Left lung (tissue), 4 donors: ENCODE measurements at regions not wholly inside any gene's neighbourhood (a gene's known extent, or its start where the extent isn't known, plus 50 kb on each side); places are given as distances from the start of the nearest gene placed in this dataset.

Experiments
- ATAC-seq: fragments of 200-7000 bp; cut with Tn5 transposase; one replicate; pipeline ENCODE4 v1.9.1; 2020; ENCODE audit warnings: moderate library complexity
- DNase-seq, 4 donors: peaks; one replicate each; pipeline ENCODE4 v3.0.0-alpha.2; 2013 to 2020
- H3K27ac ChIP-seq, 2 donors: fragments of 200-600 bp; sonication (generic) in 1 of 2; one replicate each; pipeline versions ENCODE4 v1.5.0 to v1.8.0; 2020 to 2021
- H3K27me3 ChIP-seq, 2 donors: fragments of 200-600 bp; sonication (generic) in 1 of 2; one replicate each; pipeline versions ENCODE4 v1.5.0 to v1.8.0; 2020 to 2021
- H3K36me3 ChIP-seq, 2 donors: fragments of 200-600 bp; sonication (generic) in 1 of 2; one replicate each; pipeline versions ENCODE4 v1.5.0 to v1.8.0; 2020 to 2021
- H3K4me1 ChIP-seq, 2 donors: fragments of 200-600 bp; one replicate each; pipeline ENCODE4 v1.8.0; 2021
- H3K4me3 ChIP-seq, 2 donors: fragments of 200-600 bp; sonication (generic) in 1 of 2; one replicate each; pipeline versions ENCODE4 v1.5.0 to v1.8.0; 2020 to 2021; ENCODE audit warnings: mild to moderate bottlenecking in 1 of 2
- H3K9me3 ChIP-seq, 2 donors: fragments of 200-600 bp; sonication (generic) in 1 of 2; one replicate each; pipeline versions ENCODE4 v1.5.0 to v1.8.0; 2020 to 2021
- intact Hi-C, 2 donors: fragments of 100-400 bp; cut with DNase I; formaldehyde crosslinking; loops; one replicate each; pipeline versions ENCODE4 v1.11.2 to v1.14.2; 2022
- TF ChIP-seq, protein P1 (sequence below), 2 donors: fragments of 200-600 bp; sonication (generic) in 1 of 2; IDR thresholded peaks; one replicate each; pipeline versions ENCODE4 v1.5.0 to v1.8.0; 2021; ENCODE audit warnings: antibody characterized with exemption in 2 of 2
- donor health status: DM: no; HTN: yes; CAD: no.
- donor health status: DM: no; HTN: no; CAD: no.

DNA sequence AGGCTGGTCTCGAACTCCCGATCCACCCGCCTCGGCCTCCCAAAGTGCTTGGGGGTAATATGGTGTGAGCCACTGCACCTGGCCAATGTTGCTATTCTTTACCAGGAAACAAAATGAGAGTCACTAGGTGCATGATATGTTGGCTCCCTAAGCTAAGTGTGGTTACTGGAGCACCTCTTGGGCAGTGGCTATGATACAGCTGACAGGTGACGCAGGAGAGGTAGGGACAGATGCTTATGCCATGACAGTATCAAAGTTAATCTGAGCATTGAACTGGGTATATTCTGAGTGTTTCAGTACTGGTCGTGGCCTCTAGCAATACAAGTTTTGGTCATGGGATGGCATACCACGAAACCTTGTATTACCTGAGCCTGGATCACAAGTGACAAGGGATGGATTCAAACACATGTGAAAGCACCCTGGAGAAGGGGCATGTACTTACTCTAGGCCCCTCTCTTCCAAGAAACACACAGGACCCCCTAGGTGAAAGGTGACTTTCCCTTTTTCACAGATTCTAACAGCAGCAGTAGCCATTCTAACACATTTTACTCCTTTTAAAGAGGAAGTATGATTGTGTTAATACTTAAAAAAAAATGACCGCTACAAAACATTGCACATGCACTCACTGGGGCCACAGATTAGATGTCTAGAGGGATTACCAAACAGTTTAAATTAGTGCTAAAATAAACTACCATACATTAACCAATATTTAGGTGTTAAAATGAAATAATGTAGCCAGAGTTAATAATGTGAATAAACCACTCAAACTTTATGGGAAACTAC lies 467.3 kb downstream of the SHQ1 start:
- DNase-seq (no peak), ATAC-seq (peak; percentile 51)
- H3K4me3 ChIP-seq, result no peak overlapping the region
- H3K4me1 ChIP-seq, result peaks cover 6 to 74% of the 10 kb centered on the region in 2 donors
- H3K27ac ChIP-seq, result no peak overlapping the region
- H3K9me3 ChIP-seq, result no peaks in the 10 kb centered on the region
- peaks cover 0 to 24% of the 10 kb centered on the region in 2 donors for H3K36me3 ChIP-seq
- no peaks in the 10 kb centered on the region for H3K27me3 ChIP-seq
- intact Hi-C loops, result loop anchor here in 1 of 2 donors (10.0 kb wide), 1 partner anchor 64 kb away; the partner anchor contains the start of gene RYBP
- TF ChIP-seq, protein P1, sequence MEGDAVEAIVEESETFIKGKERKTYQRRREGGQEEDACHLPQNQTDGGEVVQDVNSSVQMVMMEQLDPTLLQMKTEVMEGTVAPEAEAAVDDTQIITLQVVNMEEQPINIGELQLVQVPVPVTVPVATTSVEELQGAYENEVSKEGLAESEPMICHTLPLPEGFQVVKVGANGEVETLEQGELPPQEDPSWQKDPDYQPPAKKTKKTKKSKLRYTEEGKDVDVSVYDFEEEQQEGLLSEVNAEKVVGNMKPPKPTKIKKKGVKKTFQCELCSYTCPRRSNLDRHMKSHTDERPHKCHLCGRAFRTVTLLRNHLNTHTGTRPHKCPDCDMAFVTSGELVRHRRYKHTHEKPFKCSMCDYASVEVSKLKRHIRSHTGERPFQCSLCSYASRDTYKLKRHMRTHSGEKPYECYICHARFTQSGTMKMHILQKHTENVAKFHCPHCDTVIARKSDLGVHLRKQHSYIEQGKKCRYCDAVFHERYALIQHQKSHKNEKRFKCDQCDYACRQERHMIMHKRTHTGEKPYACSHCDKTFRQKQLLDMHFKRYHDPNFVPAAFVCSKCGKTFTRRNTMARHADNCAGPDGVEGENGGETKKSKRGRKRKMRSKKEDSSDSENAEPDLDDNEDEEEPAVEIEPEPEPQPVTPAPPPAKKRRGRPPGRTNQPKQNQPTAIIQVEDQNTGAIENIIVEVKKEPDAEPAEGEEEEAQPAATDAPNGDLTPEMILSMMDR (IDR thresholded peaks at IDR 0.05), result no peak

GRCh38 chr3:72380193-72380592 lies 468.1 kb downstream of the SHQ1 start:
- Histone ChIP-seq H3K36me3 (peaks cover 0 to 24% of the 10 kb centered on the region in 2 donors), H3K4me3 (no peak overlapping the region), H3K4me1 (peaks cover 6 to 77% of the 10 kb centered on the region in 2 donors), H3K9me3 (no peaks in the 10 kb centered on the region), H3K27ac (no peak overlapping the region), H3K27me3 (no peaks in the 10 kb centered on the region)
- ATAC-seq (no peak), DNase-seq (no peak)
- intact Hi-C loops, result loop anchor here in 1 of 2 donors (10.0 kb wide), 1 partner anchor 65 kb away; the partner anchor contains the start of gene RYBP
- TF ChIP-seq, protein P1 (IDR thresholded peaks at IDR 0.05), result no peak

GRCh38 chr3:72379500-72380187 lies 468.6 kb downstream of the SHQ1 start:
- no peaks in the 10 kb centered on the region for H3K27me3 ChIP-seq
- TF ChIP-seq, protein P1 (IDR thresholded peaks at IDR 0.05), result no peak
- intact Hi-C loops, result loop anchor here in 1 of 2 donors (10.0 kb wide), 1 partner anchor 65 kb away; the partner anchor contains the start of gene RYBP
- peaks cover 6 to 76% of the 10 kb centered on the region in 2 donors for H3K4me1 ChIP-seq
- peaks cover 0 to 24% of the 10 kb centered on the region in 2 donors for H3K36me3 ChIP-seq
- ATAC-seq (no peak), DNase-seq (no peak)
- no peaks in the 10 kb centered on the region for H3K9me3 ChIP-seq
- H3K27ac ChIP-seq, result no peak overlapping the region
- H3K4me3 ChIP-seq, result no peak overlapping the region

DNA sequence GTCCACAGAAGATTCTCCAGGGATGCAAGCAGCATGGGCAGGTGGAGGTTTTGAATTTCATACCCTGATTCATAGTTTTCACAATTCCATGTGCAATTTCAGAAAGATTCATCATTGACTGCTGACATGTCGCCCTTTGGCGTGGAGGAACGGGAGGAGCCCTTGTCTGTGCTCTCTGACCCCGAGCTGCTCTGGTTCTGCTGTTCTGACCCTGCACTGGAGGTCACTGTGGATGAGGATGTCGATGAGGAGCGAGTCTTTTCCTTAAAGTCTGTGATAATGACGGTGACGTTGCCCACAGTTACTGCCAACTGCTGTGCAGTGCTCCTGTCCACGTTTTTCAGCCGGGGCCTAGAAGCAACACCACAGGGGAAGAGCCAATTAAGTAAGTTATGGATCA lies 470.0 kb downstream of the SHQ1 start:
- Histone ChIP-seq H3K4me3 (no peak overlapping the region), H3K9me3 (no peaks in the 10 kb centered on the region), H3K4me1 (peaks cover 0 to 63% of the 10 kb centered on the region in 2 donors), H3K36me3 (peaks cover 0 to 24% of the 10 kb centered on the region in 2 donors), H3K27ac (no peak overlapping the region), H3K27me3 (no peaks in the 10 kb centered on the region)
- no peak for DNase-seq
- intact Hi-C loops, result no loop called here
- ATAC-seq, result no peak
- TF ChIP-seq, protein P1 (IDR thresholded peaks at IDR 0.05), result no peak
